SK-N-DZ (cell line): ENCODE measurements at regions not wholly inside any gene's neighbourhood (a gene's known extent, or its start where the extent isn't known, plus 50 kb on each side); places are given as distances from the start of the nearest gene placed in this dataset.

ENCODE experiments used
- DNase-seq: peaks from one replicate; pipeline ENCODE4 v3.0.0-alpha.2; 2015; ENCODE audit warnings: low spot score

- DNase-seq = no peak
Observed at GRCh38 chr12:114302606-114303315, 103.2 kb downstream of the TBX5 start.

- DNase-seq = no peak
Observed at GRCh38 chr12:114302117-114302516, 103.8 kb downstream of the TBX5 start.

GRCh38 chr12:114294303-114294685 is 111.7 kb downstream of the TBX5 start:
- no peak for DNase-seq

GRCh38 chr12:114293571-114294302 is 112.2 kb downstream of the TBX5 start:
- DNase-seq = no peak

DNA sequence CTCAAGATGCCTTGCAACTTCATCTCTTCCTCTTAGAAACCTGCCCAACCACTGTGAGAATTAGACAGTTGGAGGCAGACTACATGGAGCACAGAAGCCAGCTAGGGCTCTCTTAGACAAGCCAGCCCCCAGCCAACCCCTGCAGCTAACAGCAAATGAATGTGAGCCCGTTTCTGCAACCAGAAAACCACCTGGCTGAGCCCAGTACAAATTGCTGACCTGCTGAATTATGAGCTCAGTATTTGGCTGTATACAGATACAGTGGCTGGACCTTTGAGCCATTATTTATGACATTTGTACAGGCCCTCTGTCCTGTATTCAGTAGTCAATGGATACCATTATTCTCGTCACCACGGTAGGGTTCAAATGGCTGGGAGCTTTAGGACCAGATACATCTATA is 112.9 kb downstream of the TBX5 start:
- no peak for DNase-seq

DNA sequence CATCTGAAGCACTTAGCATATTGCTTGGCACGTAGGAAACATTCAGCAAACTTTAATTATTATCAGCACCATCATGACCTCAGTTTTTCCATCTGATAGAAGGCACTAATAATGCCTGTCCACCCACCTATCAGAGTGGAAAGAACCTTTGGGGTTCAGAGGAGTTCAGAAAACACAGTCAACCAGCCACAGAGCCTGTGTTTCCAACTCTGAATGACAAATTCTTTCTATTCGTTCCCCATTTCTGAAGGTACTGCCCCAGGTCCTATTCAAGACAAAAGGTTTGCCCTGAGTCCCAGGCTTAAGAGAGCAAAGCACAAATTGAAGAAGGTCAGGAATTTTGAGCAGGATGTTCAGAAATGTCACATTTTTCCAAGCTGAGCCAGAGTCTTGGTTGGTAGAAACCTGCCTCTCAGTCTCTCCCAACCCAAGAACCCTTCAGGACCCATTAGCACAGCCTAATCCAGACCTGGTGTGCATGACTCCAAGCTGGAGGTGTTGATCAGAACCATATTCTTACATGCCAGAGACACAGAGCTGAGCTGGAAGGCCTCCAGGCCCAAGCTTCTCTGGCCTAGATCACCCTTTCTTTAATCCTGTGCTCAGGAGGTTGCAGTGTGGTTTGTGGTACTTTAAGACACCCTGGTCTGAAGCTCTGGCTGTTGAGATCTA is 114.4 kb downstream of the TBX5 start:
- DNase-seq = no peak

- no peak for DNase-seq
Observed at GRCh38 chr12:114287821-114288525, 118.0 kb downstream of the TBX5 start.

- DNase-seq = no peak
Observed at GRCh38 chr12:114286145-114286544, 119.8 kb downstream of the TBX5 start.

- no peak for DNase-seq
Observed at GRCh38 chr12:114285554-114285953, 120.4 kb downstream of the TBX5 start.

DNA sequence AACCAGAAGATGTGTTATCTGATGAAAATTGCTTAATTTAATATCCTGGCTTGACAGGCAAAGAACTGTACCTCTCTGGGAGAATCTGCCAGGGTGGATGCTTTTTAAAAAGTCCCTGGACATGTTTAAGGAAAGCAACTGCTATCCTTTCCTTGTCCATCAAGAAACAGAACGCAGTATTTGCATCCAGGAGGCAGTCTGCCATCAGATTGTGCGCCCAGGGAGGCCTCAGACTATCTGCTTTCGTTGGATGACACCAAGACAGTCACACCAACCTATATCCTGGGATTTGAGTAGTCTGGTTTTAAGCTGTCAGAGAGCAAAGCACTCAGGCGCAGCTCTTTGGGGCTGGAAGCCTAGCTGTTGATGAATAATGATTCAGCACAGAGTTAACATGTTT is 121.9 kb downstream of the TBX5 start:
- DNase-seq = peak; percentile 87

- no peak for DNase-seq
Observed at GRCh38 chr12:114275932-114276785, 129.8 kb downstream of the TBX5 start.

DNA sequence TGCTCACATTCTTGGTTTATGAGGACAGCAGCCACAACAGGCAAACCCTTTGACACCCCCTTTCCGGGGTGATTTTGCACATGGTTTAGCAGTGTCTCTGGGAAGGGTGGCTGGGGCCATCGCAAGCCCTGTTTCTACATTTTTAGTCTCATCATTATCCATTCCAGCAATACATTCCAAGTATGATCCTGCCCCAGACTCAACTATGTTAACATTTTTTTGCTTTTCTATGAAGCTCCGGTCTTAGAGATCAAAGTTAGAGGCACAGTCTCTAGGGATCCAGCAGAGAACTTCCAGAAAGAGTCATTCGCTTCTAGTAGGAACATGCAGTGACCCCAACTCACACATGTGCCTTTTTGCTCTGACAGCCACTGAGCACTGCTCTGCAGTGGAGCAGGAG is 130.9 kb downstream of the TBX5 start:
- DNase-seq = no peak

DNA sequence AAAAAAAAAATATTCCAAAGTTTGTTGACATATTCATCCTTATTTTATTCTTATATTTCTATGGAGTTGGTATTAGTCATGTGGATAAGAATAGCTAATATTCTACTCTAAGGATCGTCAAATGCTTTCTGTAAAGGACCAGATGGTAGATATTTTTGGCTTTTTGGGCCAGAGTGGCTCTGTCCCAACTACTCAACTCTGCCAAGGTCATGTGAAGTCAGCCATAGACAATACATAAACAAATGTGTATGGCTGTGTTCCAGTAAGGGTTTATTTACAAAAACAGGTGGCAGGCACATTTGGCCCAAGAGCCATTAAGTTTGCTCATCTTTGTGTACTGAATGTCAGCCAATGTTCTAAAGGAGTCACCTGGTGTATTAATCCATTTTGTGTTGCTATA is 131.8 kb downstream of the TBX5 start:
- DNase-seq = no peak

- no peak for DNase-seq
Observed at GRCh38 chr12:114272605-114273004, 133.3 kb downstream of the TBX5 start.

DNA sequence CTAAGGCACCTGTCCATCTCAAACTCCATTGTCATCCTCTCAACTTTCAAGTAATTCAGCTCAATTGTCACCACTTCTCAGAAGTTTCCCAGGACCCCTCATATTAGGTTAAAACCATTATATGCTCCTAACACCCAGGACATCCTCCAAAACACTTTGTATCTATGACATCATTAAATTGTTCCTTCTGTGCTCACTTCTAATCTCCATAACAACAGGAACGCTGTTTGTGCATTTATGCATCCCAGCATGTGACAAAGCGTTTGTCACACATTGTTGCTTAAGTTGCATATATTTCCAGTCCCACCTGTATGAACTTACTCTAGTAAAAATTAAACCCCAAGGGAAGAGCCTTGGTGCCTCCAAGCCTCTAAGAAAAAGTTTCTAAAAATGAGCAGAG is 133.9 kb downstream of the TBX5 start:
- no peak for DNase-seq

- no peak for DNase-seq
Observed at GRCh38 chr12:114269153-114269552, 136.8 kb downstream of the TBX5 start.

DNA sequence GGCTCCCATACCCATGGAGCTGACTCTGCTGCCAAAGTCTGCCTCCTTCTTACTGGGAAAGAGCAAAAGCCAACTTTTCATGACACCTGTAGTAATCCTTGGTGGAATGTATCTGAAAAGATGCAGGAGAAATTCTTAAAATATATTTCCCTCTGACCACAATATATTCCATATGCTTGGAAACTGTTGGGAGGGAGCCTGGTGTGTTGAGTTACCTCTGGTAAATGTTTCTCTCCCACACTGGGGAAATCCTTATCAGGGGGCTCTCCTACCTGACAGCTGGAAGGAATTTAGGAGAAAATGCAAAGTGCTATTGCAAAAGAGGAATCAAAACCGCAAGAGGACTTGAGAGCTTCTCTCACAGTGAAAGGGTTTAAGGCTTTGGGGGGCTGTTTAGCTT is 139.4 kb downstream of the TBX5 start:
- no peak for DNase-seq

DNA sequence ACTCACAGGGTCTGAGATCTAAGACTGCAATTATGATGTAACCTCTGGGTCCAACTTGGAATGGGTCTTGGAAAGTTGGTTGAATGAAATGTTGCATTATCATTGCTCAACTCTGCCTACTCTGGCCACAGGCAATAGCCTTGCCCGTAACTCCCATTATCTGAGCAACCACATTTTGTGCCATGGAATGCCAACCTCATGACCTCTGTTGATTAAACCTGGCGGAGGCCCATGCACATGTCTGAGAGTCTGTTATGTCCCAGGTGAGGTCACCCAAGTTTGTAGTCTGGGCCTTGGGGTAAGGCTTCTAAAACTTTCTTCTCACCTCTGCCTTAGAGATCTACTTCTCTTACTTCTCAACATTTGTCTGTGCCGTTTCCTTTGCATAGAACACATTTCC is 140.9 kb downstream of the TBX5 start:
- DNase-seq = no peak

GRCh38 chr12:114263056-114263805 is 142.7 kb downstream of the TBX5 start:
- no peak for DNase-seq

- DNase-seq = no peak
Observed at GRCh38 chr12:114257687-114258086, 148.3 kb downstream of the TBX5 start.
